ENCODE measurements at regions not wholly inside any gene's neighbourhood (a gene's known extent, or its start where the extent isn't known, plus 50 kb on each side); places are given as distances from the start of the nearest gene placed in this dataset.
"Not testable (repeated sequence)": the region's sequence is repeated elsewhere in the genome, so short reads cannot be mapped to it uniquely, and the experiment has no call there.

GRCh38 chr5:72677447-72677846 lies 139.0 kb upstream of the TNPO1 start:
- no peaks in the 10 kb centered on the region for H3K36me3 ChIP-seq (ENCODE audit: control insufficient read depth, low read length)
- H3K79me2 ChIP-seq (ENCODE audit: control insufficient read depth, low read length): no peaks in the 10 kb centered on the region
- no peaks in the 10 kb centered on the region for H3K9me2 ChIP-seq (replicated peaks; ENCODE audit: control insufficient read depth, low read length)
- no peaks in the 10 kb centered on the region for H3F3A ChIP-seq (ENCODE audit: control insufficient read depth, insufficient read depth)
- H4K20me1 ChIP-seq (ENCODE audit: control insufficient read depth, insufficient read depth, low read depth, low read length): no peaks in the 10 kb centered on the region
- TF ChIP-seq EZH2phosphoT487 (IDR thresholded peaks at IDR 0.05; ENCODE audit: borderline replicate concordance, low read length) (no peak), CTCF (IDR thresholded peaks at IDR 0.05; ENCODE audit: low read depth, low read length, poor library complexity, severe bottlenecking) (no peak)
- H3K4me3 ChIP-seq (ENCODE audit: low read length): no peak overlapping the region
- no peaks in the 10 kb centered on the region for H3K4me1 ChIP-seq (ENCODE audit: control insufficient read depth, low read length)
- no peak overlapping the region for H3K27ac ChIP-seq (ENCODE audit: low read depth, low read length)
- H3K27me3 ChIP-seq (ENCODE audit: control insufficient read depth, low read length): no peaks in the 10 kb centered on the region
- no peaks in the 10 kb centered on the region; the same call in 1 of the 2 replicates for H3K9me3 ChIP-seq (ENCODE audit: control insufficient read depth, insufficient read depth, low read length)
- H3K4me2 ChIP-seq (ENCODE audit: low read length): no peak overlapping the region

GRCh38 chr5:72676831-72677230 lies 139.6 kb upstream of the TNPO1 start:
- not testable (repeated sequence) for H3K36me3 ChIP-seq (ENCODE audit: control insufficient read depth, low read length); H4K20me1 ChIP-seq (ENCODE audit: control insufficient read depth, insufficient read depth, low read depth, low read length); H3K79me2 ChIP-seq (ENCODE audit: control insufficient read depth, low read length); H3K9me3 ChIP-seq (ENCODE audit: control insufficient read depth, insufficient read depth, low read length); H3K27me3 ChIP-seq (ENCODE audit: control insufficient read depth, low read length); H3K9me2 ChIP-seq (replicated peaks; ENCODE audit: control insufficient read depth, low read length); H3F3A ChIP-seq (ENCODE audit: control insufficient read depth, insufficient read depth); H3K27ac ChIP-seq (ENCODE audit: low read depth, low read length); H3K4me2 ChIP-seq (ENCODE audit: low read length); H3K4me3 ChIP-seq (ENCODE audit: low read length); H3K4me1 ChIP-seq (ENCODE audit: control insufficient read depth, low read length)

- no peaks in the 10 kb centered on the region for H4K20me1 ChIP-seq (ENCODE audit: control insufficient read depth, insufficient read depth, low read depth, low read length)
- H3K27ac ChIP-seq (ENCODE audit: low read depth, low read length): no peak overlapping the region
- no peak for TF ChIP-seq EZH2phosphoT487 (IDR thresholded peaks at IDR 0.05; ENCODE audit: borderline replicate concordance, low read length)
- TF ChIP-seq CTCF (IDR thresholded peaks at IDR 0.05; ENCODE audit: low read depth, low read length, poor library complexity, severe bottlenecking): no peak
- H3K4me2 ChIP-seq (ENCODE audit: low read length): no peak overlapping the region
- H3K79me2 ChIP-seq (ENCODE audit: control insufficient read depth, low read length): no peaks in the 10 kb centered on the region
- H3K36me3 ChIP-seq (ENCODE audit: control insufficient read depth, low read length): no peaks in the 10 kb centered on the region
- no peaks in the 10 kb centered on the region for H3K4me1 ChIP-seq (ENCODE audit: control insufficient read depth, low read length)
- no peaks in the 10 kb centered on the region for H3K9me2 ChIP-seq (replicated peaks; ENCODE audit: control insufficient read depth, low read length)
- no peaks in the 10 kb centered on the region for H3F3A ChIP-seq (ENCODE audit: control insufficient read depth, insufficient read depth)
- no peaks in the 10 kb centered on the region for H3K27me3 ChIP-seq (ENCODE audit: control insufficient read depth, low read length)
- no peaks in the 10 kb centered on the region for H3K9me3 ChIP-seq (ENCODE audit: control insufficient read depth, insufficient read depth, low read length)
- H3K4me3 ChIP-seq (ENCODE audit: low read length): no peak overlapping the region
Observed at GRCh38 chr5:72673623-72674022, 142.8 kb upstream of the TNPO1 start.

- Histone ChIP-seq H3K4me2 (ENCODE audit: low read length) (no peak overlapping the region), H3K27me3 (ENCODE audit: control insufficient read depth, low read length) (no peaks in the 10 kb centered on the region), H3K79me2 (ENCODE audit: control insufficient read depth, low read length) (no peaks in the 10 kb centered on the region), H4K20me1 (ENCODE audit: control insufficient read depth, insufficient read depth, low read depth, low read length) (no peaks in the 10 kb centered on the region), H3K36me3 (ENCODE audit: control insufficient read depth, low read length) (no peaks in the 10 kb centered on the region), H3K4me3 (ENCODE audit: low read length) (no peak overlapping the region), H3K9me2 (replicated peaks; ENCODE audit: control insufficient read depth, low read length) (no peaks in the 10 kb centered on the region), H3F3A (ENCODE audit: control insufficient read depth, insufficient read depth) (no peaks in the 10 kb centered on the region), H3K9me3 (ENCODE audit: control insufficient read depth, insufficient read depth, low read length) (no peaks in the 10 kb centered on the region), H3K27ac (ENCODE audit: low read depth, low read length) (no peak overlapping the region), H3K4me1 (ENCODE audit: control insufficient read depth, low read length) (no peaks in the 10 kb centered on the region)
- TF ChIP-seq CTCF (IDR thresholded peaks at IDR 0.05; ENCODE audit: low read depth, low read length, poor library complexity, severe bottlenecking) (no peak), EZH2phosphoT487 (IDR thresholded peaks at IDR 0.05; ENCODE audit: borderline replicate concordance, low read length) (no peak)
Observed at GRCh38 chr5:72673180-72673579, 143.3 kb upstream of the TNPO1 start.
